Upper lobe of left lung (tissue), 6 donors: ENCODE measurements at regions not wholly inside any gene's neighbourhood (a gene's known extent, or its start where the extent isn't known, plus 50 kb on each side); places are given as distances from the start of the nearest gene placed in this dataset.

Experiments
- ATAC-seq, 2 donors: fragments of 200-7000 bp; cut with Tn5 transposase; one replicate each; pipeline ENCODE4 v1.9.1; 2022; ENCODE audit warnings: mild to moderate bottlenecking in 2 of 2, moderate library complexity in 2 of 2; ENCODE audit not compliant: low FRiP score in 2 of 2
- DNase-seq, 2 donors: peaks; one replicate each; pipeline ENCODE4 v3.0.0-alpha.2; 2019 to 2020
- H3K27ac ChIP-seq, 4 donors: fragments of 200-600 bp; sonication (generic); one replicate each; pipeline ENCODE4 v1.5.1; 2016 to 2019
- H3K27me3 ChIP-seq, 4 donors: fragments of 200-600 bp; sonication (generic); one replicate each; pipeline ENCODE4 v1.5.1; 2017 to 2019
- H3K36me3 ChIP-seq, 4 donors: fragments of 200-600 bp; sonication (generic); one replicate each; pipeline ENCODE4 v1.5.1; 2016 to 2019
- H3K4me1 ChIP-seq, 4 donors: fragments of 200-600 bp; sonication (generic); one replicate each; pipeline ENCODE4 v1.5.1; 2018 to 2019
- H3K4me3 ChIP-seq, 4 donors: fragments of 200-600 bp; sonication (generic); one replicate each; pipeline ENCODE4 v1.5.1; 2017 to 2019; ENCODE audit warnings: mild to moderate bottlenecking in 2 of 4, moderate library complexity in 1 of 4
- H3K9me3 ChIP-seq, 4 donors: fragments of 200-600 bp; sonication (generic); one replicate each; pipeline ENCODE4 v1.5.1; 2018 to 2019
- CTCF ChIP-seq, 6 experiments: fragments of 450-650 bp in 4 of 6; fragments of 200-600 bp in 2 of 6; sonication (generic) in 2 of 6; IDR thresholded peaks; one replicate each; pipeline ENCODE4 v1.5.1; 2016 to 2019; ENCODE audit warnings: antibody characterized with exemption in 6 of 6
- EP300 ChIP-seq, 4 donors: sonication (generic); formaldehyde crosslinking; IDR thresholded peaks; one replicate each; pipeline ENCODE4 v1.5.1; 2017; ENCODE audit warnings: antibody characterized with exemption in 4 of 4, control low read depth in 2 of 4
- POLR2A ChIP-seq, 4 donors: fragments of 450-650 bp; IDR thresholded peaks; one replicate each; pipeline ENCODE4 v1.5.1; 2016 to 2017; ENCODE audit warnings: antibody characterized with exemption in 4 of 4, mild to moderate bottlenecking in 2 of 4
- POLR2AphosphoS5 ChIP-seq, 2 donors: sonication (generic); formaldehyde crosslinking; IDR thresholded peaks; one replicate each; pipeline ENCODE4 v1.5.1; 2017; ENCODE audit warnings: antibody characterized with exemption in 2 of 2
- WGBS, 2 donors: methylation state at CpG; one replicate each; pipeline ENCODE4 v1.1.5; 2017 to 2018; 5-methylcytosine and 5-hydroxymethylcytosine counted together
- donor health status: DM: no; HTN: no; CAD: no; lungs with moderate emphysema.
- donor health status: DM: no; HTN: yes; CAD: no; lungs with severe emphysema.

GRCh38 chr4:119980456-119980855, 86.2 kb downstream of the MAD2L1 start:
- Histone ChIP-seq H3K9me3 (no peaks in the 10 kb centered on the region), H3K4me3 (no peak overlapping the region), H3K36me3 (no peaks in the 10 kb centered on the region), H3K27me3 (no peaks in the 10 kb centered on the region), H3K4me1 (no peaks in the 10 kb centered on the region), H3K27ac (no peak overlapping the region)
- 78% methylated on average over 2 of the region's 2 CpGs for WGBS, 2 donors
- no peak for ATAC-seq
- DNase-seq = no peak
- no peak for TF ChIP-seq POLR2AphosphoS5 (IDR thresholded peaks at IDR 0.05)
- no peak for TF ChIP-seq EP300 (IDR thresholded peaks at IDR 0.05)
- TF ChIP-seq POLR2A (IDR thresholded peaks at IDR 0.05) = no peak
- no peak for TF ChIP-seq CTCF (IDR thresholded peaks at IDR 0.05)

DNA sequence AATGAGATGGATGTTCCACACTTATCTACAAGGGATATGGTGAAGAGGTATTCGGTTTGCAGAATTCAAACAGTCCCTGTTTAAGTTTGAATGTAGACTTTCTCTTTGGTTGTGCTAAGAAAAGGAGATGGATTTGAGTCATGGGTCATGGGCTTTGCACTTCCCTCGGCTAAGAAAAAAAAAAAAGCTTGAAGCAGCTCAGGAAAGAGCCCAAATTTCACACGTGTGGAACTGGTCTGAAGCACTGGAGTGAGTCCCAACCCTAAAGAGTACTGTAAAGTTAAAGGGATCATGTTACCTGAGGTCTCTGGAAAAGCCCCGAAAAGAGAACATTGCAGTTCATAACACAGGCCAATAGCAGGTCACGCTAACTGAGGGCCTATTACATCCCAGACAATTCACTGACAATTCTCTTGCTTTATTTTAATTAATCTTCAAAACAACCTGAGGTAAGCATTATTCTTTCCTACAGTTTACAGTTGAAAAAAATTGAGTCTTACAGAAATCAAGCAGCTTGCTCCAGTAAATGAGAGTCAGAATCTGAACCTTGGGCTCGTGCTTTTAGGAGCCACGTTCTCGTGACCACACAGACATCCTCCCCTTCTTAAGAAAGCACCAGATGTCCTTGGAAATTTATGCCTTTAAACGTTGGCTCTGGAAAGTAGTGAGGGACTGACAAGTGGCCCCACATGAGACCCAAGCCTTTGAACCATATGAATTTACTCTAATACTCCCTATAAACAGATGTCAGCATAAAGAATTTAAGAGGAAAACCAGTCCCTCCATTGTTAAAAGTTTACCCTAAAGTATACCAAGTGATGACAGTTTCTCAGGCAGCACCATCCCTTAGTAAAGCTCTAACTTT, 89.3 kb downstream of the MAD2L1 start:
- H3K9me3 ChIP-seq = no peaks in the 10 kb centered on the region
- H3K4me1 ChIP-seq = no peaks in the 10 kb centered on the region
- no peak for ATAC-seq
- H3K27ac ChIP-seq = no peak overlapping the region
- TF ChIP-seq POLR2A (IDR thresholded peaks at IDR 0.05) = no peak
- no peak for TF ChIP-seq CTCF (IDR thresholded peaks at IDR 0.05)
- no peak for TF ChIP-seq POLR2AphosphoS5 (IDR thresholded peaks at IDR 0.05)
- TF ChIP-seq EP300 (IDR thresholded peaks at IDR 0.05) = no peak
- no peaks in the 10 kb centered on the region for H3K36me3 ChIP-seq
- H3K27me3 ChIP-seq = no peaks in the 10 kb centered on the region
- 61 to 62% methylated on average over 9 of the region's 9 CpGs for WGBS, 2 donors
- H3K4me3 ChIP-seq = no peak overlapping the region
- no peak for DNase-seq

- TF ChIP-seq EP300 (IDR thresholded peaks at IDR 0.05) (no peak), CTCF (IDR thresholded peaks at IDR 0.05) (no peak), POLR2AphosphoS5 (IDR thresholded peaks at IDR 0.05) (no peak), POLR2A (IDR thresholded peaks at IDR 0.05) (no peak)
- no peaks in the 10 kb centered on the region for H3K36me3 ChIP-seq
- H3K4me1 ChIP-seq = no peaks in the 10 kb centered on the region
- no peaks in the 10 kb centered on the region for H3K9me3 ChIP-seq
- DNase-seq (no peak), ATAC-seq (no peak)
- H3K27me3 ChIP-seq = no peaks in the 10 kb centered on the region
- H3K4me3 ChIP-seq = no peak overlapping the region
- no peak overlapping the region for H3K27ac ChIP-seq
- WGBS, 2 donors = 82 to 94% methylated on average over 1 of the region's 1 CpG
Measured at GRCh38 chr4:119971431-119972084, 95.1 kb downstream of the MAD2L1 start.

DNA sequence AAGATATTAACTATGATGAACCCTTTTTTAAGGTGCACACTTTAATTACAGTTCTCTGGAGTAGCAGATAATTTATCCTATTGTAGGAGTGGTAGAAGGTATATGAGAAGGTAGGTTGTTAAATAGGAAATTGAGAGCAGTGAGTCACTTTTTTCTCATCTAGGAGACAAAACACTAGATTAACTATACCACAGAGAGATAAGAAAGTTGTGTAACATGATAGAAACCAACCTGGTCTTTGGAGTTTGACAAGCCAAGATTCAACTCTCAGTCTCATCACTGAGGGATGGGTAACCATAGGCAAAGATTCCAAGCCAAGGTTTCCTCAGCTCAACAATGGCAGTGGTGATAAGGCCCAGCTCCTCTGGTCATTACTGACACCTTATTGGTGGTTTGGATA, 104.0 kb downstream of the MAD2L1 start:
- no peak overlapping the region for H3K27ac ChIP-seq
- DNase-seq (no peak), ATAC-seq (no peak)
- no peak overlapping the region for H3K4me3 ChIP-seq
- no peaks in the 10 kb centered on the region for H3K27me3 ChIP-seq
- H3K4me1 ChIP-seq = no peaks in the 10 kb centered on the region
- TF ChIP-seq POLR2AphosphoS5 (IDR thresholded peaks at IDR 0.05) (no peak), EP300 (IDR thresholded peaks at IDR 0.05) (no peak), POLR2A (IDR thresholded peaks at IDR 0.05) (no peak), CTCF (IDR thresholded peaks at IDR 0.05) (no peak)
- H3K36me3 ChIP-seq = no peaks in the 10 kb centered on the region
- H3K9me3 ChIP-seq = no peaks in the 10 kb centered on the region
